GM12874 (cell line): ENCODE measurements at regions not wholly inside any gene's neighbourhood (a gene's known extent, or its start where the extent isn't known, plus 50 kb on each side); places are given as distances from the start of the nearest gene placed in this dataset.

Source experiments
- TF ChIP-seq, protein P1 (sequence below): IDR thresholded peaks from 2 replicates; pipeline ENCODE4 v1.5.1; 2011; ENCODE audit warnings: low read depth, mild to moderate bottlenecking, control low read depth, low read length, moderate library complexity; ENCODE audit not compliant: insufficient read depth

DNA sequence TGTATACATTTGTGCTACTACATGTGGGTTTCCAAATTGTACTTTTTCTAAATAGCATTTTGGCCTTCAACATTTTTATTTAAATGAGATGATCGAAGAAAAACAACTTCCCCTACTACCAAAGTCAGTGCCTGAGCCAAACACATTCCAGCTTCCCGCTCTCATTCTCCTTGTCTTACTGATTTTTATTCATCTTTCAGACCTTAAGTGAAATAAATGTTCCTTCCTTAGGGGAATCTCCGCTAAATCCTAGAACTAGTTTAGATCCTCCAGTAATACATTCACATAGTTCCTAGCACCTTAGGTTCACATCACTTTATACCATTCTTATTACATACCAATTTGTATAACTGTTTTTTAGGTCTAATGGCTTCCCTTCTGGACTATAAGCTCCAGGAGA is 122.3 kb upstream of the COL3A1 start:
- TF ChIP-seq, protein P1, sequence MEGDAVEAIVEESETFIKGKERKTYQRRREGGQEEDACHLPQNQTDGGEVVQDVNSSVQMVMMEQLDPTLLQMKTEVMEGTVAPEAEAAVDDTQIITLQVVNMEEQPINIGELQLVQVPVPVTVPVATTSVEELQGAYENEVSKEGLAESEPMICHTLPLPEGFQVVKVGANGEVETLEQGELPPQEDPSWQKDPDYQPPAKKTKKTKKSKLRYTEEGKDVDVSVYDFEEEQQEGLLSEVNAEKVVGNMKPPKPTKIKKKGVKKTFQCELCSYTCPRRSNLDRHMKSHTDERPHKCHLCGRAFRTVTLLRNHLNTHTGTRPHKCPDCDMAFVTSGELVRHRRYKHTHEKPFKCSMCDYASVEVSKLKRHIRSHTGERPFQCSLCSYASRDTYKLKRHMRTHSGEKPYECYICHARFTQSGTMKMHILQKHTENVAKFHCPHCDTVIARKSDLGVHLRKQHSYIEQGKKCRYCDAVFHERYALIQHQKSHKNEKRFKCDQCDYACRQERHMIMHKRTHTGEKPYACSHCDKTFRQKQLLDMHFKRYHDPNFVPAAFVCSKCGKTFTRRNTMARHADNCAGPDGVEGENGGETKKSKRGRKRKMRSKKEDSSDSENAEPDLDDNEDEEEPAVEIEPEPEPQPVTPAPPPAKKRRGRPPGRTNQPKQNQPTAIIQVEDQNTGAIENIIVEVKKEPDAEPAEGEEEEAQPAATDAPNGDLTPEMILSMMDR, result no peak

DNA sequence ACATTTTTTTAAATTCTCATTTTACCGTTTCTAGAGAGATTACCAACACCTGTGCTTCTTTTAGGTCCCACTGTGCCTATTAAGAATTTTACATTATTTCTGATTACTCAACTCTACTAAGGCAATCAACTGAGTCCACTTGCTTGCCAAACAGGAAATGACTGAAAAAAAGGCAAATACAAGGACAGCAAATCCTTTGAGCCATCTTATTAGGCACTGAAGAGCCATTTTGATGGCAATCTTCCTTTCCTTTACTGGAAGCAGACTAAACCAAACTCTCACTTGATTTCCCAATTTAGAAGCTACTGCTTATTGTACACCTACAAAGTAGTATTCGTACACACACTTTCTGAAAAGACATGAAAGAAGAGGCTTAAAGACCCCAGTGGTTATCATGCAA is 121.4 kb upstream of the COL3A1 start:
- TF ChIP-seq, protein P1, result no peak

DNA sequence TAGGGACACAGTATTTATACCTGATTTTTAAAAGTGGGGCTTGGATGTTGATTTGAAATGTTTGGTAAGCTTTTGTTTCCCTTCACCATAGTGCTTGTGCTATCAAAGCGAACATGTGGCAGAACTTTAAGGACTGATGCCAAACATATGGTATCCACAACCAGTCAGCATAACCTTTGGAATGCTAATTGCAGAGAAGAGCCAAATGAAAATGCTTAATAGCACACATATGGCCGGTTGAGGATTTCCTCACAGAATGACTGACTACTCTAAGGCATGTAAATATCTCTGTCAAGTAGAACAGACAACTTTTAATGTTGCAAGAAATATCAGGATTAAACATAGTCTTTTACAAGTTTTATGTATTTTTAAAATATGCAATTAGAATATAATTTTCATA is 120.9 kb upstream of the COL3A1 start:
- TF ChIP-seq, protein P1, result no peak

DNA sequence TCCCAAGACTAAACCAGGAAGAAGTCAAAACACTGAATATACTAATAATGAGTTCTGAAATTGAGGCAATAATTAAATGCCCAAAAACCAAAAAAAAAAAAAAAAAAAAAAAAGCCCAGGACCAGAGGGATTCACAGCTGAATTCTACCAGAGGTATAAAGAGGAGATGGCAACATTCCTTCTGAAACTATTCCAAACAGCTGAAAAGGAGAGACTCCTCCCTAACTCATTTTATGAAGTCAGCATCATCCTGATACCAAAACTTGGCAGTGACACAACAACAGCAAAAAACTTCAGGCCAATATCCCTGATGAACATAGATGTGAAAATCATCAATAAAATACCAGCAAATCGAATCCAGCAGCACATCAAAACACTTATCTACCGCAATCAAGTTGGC is 108.5 kb upstream of the COL3A1 start:
- TF ChIP-seq, protein P1, result no peak

DNA sequence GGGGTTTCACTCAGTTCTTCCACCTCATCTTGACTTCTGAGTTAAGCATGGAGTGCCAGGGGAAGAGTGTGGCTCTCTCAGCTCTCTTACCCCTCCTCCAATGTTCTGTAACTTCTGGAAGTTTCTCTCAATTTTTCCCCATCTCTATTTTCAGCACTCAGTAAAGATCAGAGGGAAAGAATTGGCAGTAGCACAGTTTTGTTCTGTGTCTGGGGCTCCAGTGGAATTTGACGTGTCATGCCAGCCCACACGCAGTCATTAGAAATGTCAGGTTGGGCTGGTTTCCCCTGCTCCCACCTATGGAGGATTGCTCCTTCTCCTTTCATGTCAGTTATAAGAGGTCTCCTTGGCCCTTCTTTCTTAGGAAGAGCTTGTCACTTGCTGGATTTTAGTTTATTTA is 104.6 kb upstream of the COL3A1 start:
- TF ChIP-seq, protein P1, result no peak

DNA sequence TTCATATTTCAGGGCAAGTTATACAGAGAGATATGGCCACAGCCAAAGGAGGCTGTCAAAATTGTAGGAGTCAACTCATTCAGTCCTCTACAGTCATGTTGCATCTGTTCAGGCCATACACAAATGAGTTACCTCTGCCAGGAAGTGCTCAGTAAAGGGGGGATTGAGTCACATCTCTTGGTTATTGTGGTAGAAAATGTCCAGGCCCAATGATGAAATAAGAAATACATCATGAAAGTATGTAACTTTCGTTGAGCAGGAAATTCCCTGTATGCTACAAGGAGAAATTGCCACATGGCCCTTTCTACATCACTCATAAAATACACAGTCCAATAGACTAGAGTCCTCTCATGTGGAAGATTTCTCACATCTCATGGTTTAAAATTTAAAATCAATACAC is 103.9 kb upstream of the COL3A1 start:
- TF ChIP-seq, protein P1, result no peak

DNA sequence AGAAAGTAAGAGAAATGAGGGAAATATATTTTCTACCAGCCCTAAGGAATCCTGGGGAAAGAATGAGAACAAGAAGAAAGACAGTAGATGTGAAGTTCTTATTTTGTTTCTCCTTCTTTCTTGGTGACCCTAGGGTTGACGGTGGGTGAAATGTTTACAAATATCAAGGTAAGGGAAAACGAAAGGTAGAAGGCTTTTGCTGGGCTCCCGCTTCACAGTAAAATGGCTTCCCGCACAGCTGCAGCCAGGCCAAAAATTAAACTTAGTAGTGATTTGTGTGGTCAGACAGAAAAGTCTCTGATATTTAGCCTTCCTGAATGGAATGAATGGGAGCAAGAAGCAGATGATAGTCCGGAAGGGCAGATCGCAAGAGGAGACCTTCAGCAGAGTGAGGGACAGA is 99.1 kb upstream of the COL3A1 start:
- TF ChIP-seq, protein P1, result no peak

DNA sequence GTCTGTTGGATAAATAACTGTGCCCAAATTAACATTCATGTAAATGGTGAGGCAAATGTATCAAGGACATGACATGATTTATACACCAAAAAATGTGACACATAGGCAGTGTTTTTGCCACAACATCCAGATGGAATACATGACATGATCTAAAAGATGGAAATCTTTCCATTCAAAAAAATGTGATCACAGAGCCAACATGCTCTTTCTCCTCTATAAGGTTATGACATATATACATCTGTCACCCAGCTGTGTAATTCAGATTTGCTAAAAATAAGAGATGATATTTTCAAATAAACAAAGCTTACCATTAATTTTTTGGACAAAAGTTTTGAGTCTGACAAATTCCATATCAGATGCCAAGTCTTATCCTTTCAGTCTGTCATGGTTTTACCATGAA is 95.5 kb upstream of the COL3A1 start:
- TF ChIP-seq, protein P1, result no peak
